Chondrocyte (in vitro differentiated cells): ENCODE measurements at regions not wholly inside any gene's neighbourhood (a gene's known extent, or its start where the extent isn't known, plus 50 kb on each side); places are given as distances from the start of the nearest gene placed in this dataset.

Source experiments
- DNase-seq: peaks from one replicate; pipeline ENCODE4 v3.0.0; 2021; ENCODE audit warnings: mixed read lengths, low spot score
- H3K27ac Mint-ChIP-seq: one replicate; pipeline ENCODE4 v1.8.0; 2021; ENCODE audit warnings: mild to moderate bottlenecking, moderate library complexity, mixed read lengths; ENCODE audit not compliant: unreplicated experiment
- H3K27me3 Mint-ChIP-seq: 2 replicates; pipeline ENCODE4 v1.8.0; 2021; ENCODE audit warnings: low read depth, mixed read lengths
- H3K36me3 Mint-ChIP-seq: 2 replicates; pipeline ENCODE4 v1.8.0; 2021; ENCODE audit warnings: low read depth, mixed read lengths
- H3K4me1 Mint-ChIP-seq: 2 replicates; pipeline ENCODE4 v1.8.0; 2021; ENCODE audit warnings: low read depth, mild to moderate bottlenecking, mixed read lengths
- H3K4me3 Mint-ChIP-seq: one replicate; pipeline ENCODE4 v1.8.0; 2021; ENCODE audit warnings: mild to moderate bottlenecking, moderate library complexity, mixed read lengths; ENCODE audit not compliant: unreplicated experiment
- H3K9me3 Mint-ChIP-seq: 2 replicates; pipeline ENCODE4 v1.8.0; 2021; ENCODE audit warnings: low read depth, mixed read lengths
- TF ChIP-seq, protein P1 (sequence below): fragments of 200-600 bp; sonication (generic); IDR thresholded peaks from 2 replicates; pipeline ENCODE4 v1.5.0; 2021; ENCODE audit warnings: antibody characterized with exemption, mild to moderate bottlenecking, moderate library complexity

- no peak overlapping the region for H3K27ac Mint-ChIP-seq
- no peaks in the 10 kb centered on the region for H3K9me3 Mint-ChIP-seq
- no peak for DNase-seq
- H3K27me3 Mint-ChIP-seq, result no peaks in the 10 kb centered on the region
- H3K4me1 Mint-ChIP-seq, result no peaks in the 10 kb centered on the region
- no peak overlapping the region for H3K4me3 Mint-ChIP-seq
- no peaks in the 10 kb centered on the region for H3K36me3 Mint-ChIP-seq
- TF ChIP-seq, protein P1, sequence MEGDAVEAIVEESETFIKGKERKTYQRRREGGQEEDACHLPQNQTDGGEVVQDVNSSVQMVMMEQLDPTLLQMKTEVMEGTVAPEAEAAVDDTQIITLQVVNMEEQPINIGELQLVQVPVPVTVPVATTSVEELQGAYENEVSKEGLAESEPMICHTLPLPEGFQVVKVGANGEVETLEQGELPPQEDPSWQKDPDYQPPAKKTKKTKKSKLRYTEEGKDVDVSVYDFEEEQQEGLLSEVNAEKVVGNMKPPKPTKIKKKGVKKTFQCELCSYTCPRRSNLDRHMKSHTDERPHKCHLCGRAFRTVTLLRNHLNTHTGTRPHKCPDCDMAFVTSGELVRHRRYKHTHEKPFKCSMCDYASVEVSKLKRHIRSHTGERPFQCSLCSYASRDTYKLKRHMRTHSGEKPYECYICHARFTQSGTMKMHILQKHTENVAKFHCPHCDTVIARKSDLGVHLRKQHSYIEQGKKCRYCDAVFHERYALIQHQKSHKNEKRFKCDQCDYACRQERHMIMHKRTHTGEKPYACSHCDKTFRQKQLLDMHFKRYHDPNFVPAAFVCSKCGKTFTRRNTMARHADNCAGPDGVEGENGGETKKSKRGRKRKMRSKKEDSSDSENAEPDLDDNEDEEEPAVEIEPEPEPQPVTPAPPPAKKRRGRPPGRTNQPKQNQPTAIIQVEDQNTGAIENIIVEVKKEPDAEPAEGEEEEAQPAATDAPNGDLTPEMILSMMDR, result no peak
These were observed 199.2 kb upstream of the SEMA3A start for GRCh38 chr7:84393786-84394185.

DNA sequence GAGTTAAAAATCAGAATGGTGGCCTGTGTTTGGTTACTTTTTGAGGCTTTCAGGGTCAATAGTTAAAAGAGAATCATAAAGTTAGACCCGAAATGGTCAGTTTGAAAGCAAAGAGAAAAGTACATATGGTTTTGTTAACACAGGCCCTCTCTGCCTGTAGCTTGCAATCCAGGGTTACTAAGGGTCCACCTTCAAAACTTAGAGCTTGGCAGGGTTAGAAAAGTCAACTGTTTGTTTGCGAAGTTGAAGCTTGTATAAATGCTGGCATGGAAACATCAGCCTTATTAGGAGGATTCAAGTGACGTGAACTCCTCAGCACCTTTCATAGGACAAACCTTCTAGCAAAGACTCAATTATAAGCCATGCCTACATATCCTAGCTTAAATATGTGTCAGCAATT lies 196.3 kb upstream of the SEMA3A start:
- DNase-seq, result no peak
- no peaks in the 10 kb centered on the region for H3K27me3 Mint-ChIP-seq
- H3K36me3 Mint-ChIP-seq, result no peaks in the 10 kb centered on the region
- H3K9me3 Mint-ChIP-seq, result no peaks in the 10 kb centered on the region
- TF ChIP-seq, protein P1, result no peak
- H3K4me3 Mint-ChIP-seq, result no peak overlapping the region
- H3K27ac Mint-ChIP-seq, result no peak overlapping the region
- H3K4me1 Mint-ChIP-seq, result no peaks in the 10 kb centered on the region

DNA sequence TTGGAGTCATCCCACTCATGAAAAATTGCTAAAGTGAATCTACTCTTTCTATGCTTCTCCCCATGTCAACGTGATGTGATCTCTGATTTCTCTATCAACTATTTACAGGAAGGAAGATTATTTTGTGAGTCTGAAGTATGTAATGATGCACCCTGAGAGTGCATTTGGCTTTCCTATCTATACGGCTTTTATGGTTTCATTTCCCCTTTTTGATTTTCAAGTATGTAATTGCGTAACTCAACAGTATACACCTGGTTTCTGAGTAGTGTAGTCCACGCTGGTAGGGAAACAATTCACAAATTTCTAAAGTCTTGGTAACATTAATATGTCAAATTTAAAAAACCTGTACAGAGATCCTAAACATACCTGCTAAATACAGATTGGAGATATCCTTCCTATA lies 194.7 kb upstream of the SEMA3A start:
- H3K9me3 Mint-ChIP-seq, result no peaks in the 10 kb centered on the region
- TF ChIP-seq, protein P1, result no peak

GRCh38 chr7:84387595-84387994 lies 193.0 kb upstream of the SEMA3A start:
- TF ChIP-seq, protein P1, result no peak
- Mint-ChIP-seq H3K27me3 (no peaks in the 10 kb centered on the region), H3K4me1 (no peaks in the 10 kb centered on the region)

More for the DNA sequence above, 194.7 kb upstream of the SEMA3A start:
- Mint-ChIP-seq H3K27ac (no peak overlapping the region), H3K36me3 (no peaks in the 10 kb centered on the region), H3K27me3 (no peaks in the 10 kb centered on the region), H3K4me3 (no peak overlapping the region), H3K4me1 (no peaks in the 10 kb centered on the region)
- no peak for DNase-seq

DNA sequence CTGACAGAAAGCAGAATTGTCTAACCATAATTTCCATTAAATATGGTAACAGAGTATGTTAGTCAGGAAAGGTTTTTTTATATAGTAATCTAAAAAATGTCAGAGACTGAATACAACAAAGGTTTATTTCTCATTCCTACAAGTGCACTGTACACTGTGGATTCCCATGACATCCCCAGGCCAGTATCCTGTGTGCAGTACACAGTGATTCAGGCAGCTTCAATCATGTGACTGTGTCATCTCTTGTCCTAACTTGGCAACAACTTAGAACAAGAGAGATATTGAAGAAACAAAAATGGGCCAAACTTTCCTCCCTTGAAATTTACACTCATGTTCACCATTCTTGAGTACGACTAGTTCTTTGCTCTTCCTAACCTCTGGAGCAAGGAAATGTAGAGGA lies 189.8 kb upstream of the SEMA3A start:
- Mint-ChIP-seq H3K4me3 (no peak overlapping the region), H3K27me3 (no peaks in the 10 kb centered on the region), H3K4me1 (no peaks in the 10 kb centered on the region), H3K27ac (no peak overlapping the region), H3K36me3 (no peaks in the 10 kb centered on the region), H3K9me3 (no peaks in the 10 kb centered on the region)
- TF ChIP-seq, protein P1, result no peak
- DNase-seq, result no peak

More at GRCh38 chr7:84387595-84387994, 193.0 kb upstream of the SEMA3A start:
- no peak for DNase-seq
- no peak overlapping the region for H3K4me3 Mint-ChIP-seq
- H3K36me3 Mint-ChIP-seq, result no peaks in the 10 kb centered on the region
- no peak overlapping the region for H3K27ac Mint-ChIP-seq
- no peaks in the 10 kb centered on the region for H3K9me3 Mint-ChIP-seq
